ENCODE measurements at regions not wholly inside any gene's neighbourhood (a gene's known extent, or its start where the extent isn't known, plus 50 kb on each side); places are given as distances from the start of the nearest gene placed in this dataset.

DNA sequence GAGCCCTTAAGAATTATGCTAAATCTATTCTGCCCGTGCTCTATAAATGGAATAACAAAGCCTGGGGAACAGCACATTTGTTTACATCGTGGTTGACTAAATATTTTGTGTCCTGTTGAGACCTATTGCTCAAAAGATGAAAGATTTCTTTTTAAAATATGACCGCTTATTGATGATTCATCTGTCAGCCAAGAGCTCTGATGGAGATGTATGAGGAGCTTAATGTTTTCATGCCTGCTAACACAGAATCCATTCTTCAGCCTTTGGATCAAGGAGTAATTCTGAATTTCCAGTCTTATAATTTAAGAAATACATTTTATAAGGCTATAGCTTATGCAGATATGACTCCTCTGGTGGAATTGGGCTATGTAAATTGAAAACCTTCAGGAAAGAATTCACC is 271.3 kb upstream of the FAT4 start:
- in situ Hi-C loops (cut with MboI) = no loop called here
- Histone ChIP-seq H3K36me3 (ENCODE audit: control insufficient read depth, insufficient read depth, low read length) (no peaks in the 10 kb centered on the region), H3K4me1 (replicated peaks in 1 of 2; ENCODE audit: control insufficient read depth in 2 of 2, insufficient read depth in 2 of 2, low read length in 2 of 2) (no peaks in the 10 kb centered on the region), H3K4me2 (ENCODE audit: insufficient read depth, low read length) (no peak overlapping the region), H3K9me3 (replicated peaks; ENCODE audit: control insufficient read depth, insufficient read depth, low read depth, low read length) (no peaks in the 10 kb centered on the region), H3K27ac (ENCODE audit: extremely low read depth, low read depth, low read length) (no peak overlapping the region), H2AFZ (ENCODE audit: low read depth, low read length) (no peak overlapping the region), H3K9me1 (ENCODE audit: control insufficient read depth, insufficient read depth, low read length) (no peaks in the 10 kb centered on the region), H3K27me3 (ENCODE audit: control insufficient read depth in 2 of 2, insufficient read depth in 2 of 2, low read length in 2 of 2) (no peaks in the 10 kb centered on the region), H4K20me1 (replicated peaks; ENCODE audit: control insufficient read depth, insufficient read depth, low read length) (no peaks in the 10 kb centered on the region), H3K79me2 (ENCODE audit: control insufficient read depth, insufficient read depth, low read length) (no peaks in the 10 kb centered on the region), H3K9ac (ENCODE audit: insufficient read depth in 1 of 2, low read depth in 2 of 2, low read length in 2 of 2) (no peak overlapping the region), H3K4me3 (no peak overlapping the region)
- WGBS (ENCODE audit: insufficient coverage, low coverage, missing lambda C conversion rate) = 0% methylated on average over 3 of the region's 3 CpGs
- DNase-seq (ENCODE audit: extremely low read depth in 1 of 4, low spot score in 3 of 4) (no peak), FAIRE-seq (no peak), ATAC-seq (no peak)
- no peak for TF ChIP-seq STAG1 (CRISPR knock-in tag; IDR thresholded peaks at IDR 0.05; ENCODE audit: borderline replicate concordance)
- no peak for TF ChIP-seq TFAM (CRISPR knock-in tag; conservative IDR thresholded peaks at IDR 0.05)
- no peak for TF ChIP-seq HNRNPLL (IDR thresholded peaks at IDR 0.05; ENCODE audit: low read depth, low read length, poor library complexity, severe bottlenecking)
- TF ChIP-seq ZFX (CRISPR knock-in tag; IDR thresholded peaks at IDR 0.05) = no peak
- no peak for TF ChIP-seq ZNF76 (CRISPR knock-in tag; IDR thresholded peaks at IDR 0.05; ENCODE audit: borderline replicate concordance)
- TF ChIP-seq KAT2B (IDR thresholded peaks at IDR 0.05; ENCODE audit: low read depth, low read length) = no peak
- no peak for TF ChIP-seq XRCC4 (IDR thresholded peaks at IDR 0.05; ENCODE audit: extremely low read depth, insufficient read depth, insufficient read length)
- TF ChIP-seq, protein P1, sequence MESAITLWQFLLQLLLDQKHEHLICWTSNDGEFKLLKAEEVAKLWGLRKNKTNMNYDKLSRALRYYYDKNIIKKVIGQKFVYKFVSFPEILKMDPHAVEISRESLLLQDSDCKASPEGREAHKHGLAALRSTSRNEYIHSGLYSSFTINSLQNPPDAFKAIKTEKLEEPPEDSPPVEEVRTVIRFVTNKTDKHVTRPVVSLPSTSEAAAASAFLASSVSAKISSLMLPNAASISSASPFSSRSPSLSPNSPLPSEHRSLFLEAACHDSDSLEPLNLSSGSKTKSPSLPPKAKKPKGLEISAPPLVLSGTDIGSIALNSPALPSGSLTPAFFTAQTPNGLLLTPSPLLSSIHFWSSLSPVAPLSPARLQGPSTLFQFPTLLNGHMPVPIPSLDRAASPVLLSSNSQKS (CRISPR knock-in tag; IDR thresholded peaks at IDR 0.05) = no peak
- no peak for TF ChIP-seq ZNF140 (CRISPR knock-in tag; IDR thresholded peaks at IDR 0.05)
- no peak for TF ChIP-seq ZNF655 (CRISPR knock-in tag; IDR thresholded peaks at IDR 0.05)
- TF ChIP-seq GABPB1 (CRISPR knock-in tag; IDR thresholded peaks at IDR 0.05) = no peak
- no peak for TF ChIP-seq HDAC8 (tag; IDR thresholded peaks at IDR 0.05)
- no peak for TF ChIP-seq TGIF2 (CRISPR knock-in tag; IDR thresholded peaks at IDR 0.05)
- TF ChIP-seq MTA3 (IDR thresholded peaks at IDR 0.05; ENCODE audit: borderline replicate concordance) = no peak
- TF ChIP-seq CCNT2 (IDR thresholded peaks at IDR 0.05; ENCODE audit: borderline replicate concordance, extremely low read depth, insufficient read length, low read depth, low read length) = no peak
- no peak for TF ChIP-seq RHOXF2B (CRISPR knock-in tag; conservative IDR thresholded peaks at IDR 0.05)
- TF ChIP-seq KDM2B (CRISPR knock-in tag; IDR thresholded peaks at IDR 0.05) = no peak
- TF ChIP-seq, protein P2, sequence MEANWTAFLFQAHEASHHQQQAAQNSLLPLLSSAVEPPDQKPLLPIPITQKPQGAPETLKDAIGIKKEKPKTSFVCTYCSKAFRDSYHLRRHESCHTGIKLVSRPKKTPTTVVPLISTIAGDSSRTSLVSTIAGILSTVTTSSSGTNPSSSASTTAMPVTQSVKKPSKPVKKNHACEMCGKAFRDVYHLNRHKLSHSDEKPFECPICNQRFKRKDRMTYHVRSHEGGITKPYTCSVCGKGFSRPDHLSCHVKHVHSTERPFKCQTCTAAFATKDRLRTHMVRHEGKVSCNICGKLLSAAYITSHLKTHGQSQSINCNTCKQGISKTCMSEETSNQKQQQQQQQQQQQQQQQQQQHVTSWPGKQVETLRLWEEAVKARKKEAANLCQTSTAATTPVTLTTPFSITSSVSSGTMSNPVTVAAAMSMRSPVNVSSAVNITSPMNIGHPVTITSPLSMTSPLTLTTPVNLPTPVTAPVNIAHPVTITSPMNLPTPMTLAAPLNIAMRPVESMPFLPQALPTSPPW (CRISPR knock-in tag; IDR thresholded peaks at IDR 0.05) = no peak
- CTCF ChIA-PET (ENCODE audit: low intra/inter-chr PET ratio) = no interaction called here
- POLR2A ChIA-PET = no interaction called here
- BruUV-seq (replicated peaks) = no TSS peak
- intact Hi-C loops (cut with micrococcal nuclease) = no loop called here
